HFFc6 (cell line): ENCODE measurements at regions not wholly inside any gene's neighbourhood (a gene's known extent, or its start where the extent isn't known, plus 50 kb on each side); places are given as distances from the start of the nearest gene placed in this dataset.
"Not testable (repeated sequence)": the region's sequence is repeated elsewhere in the genome, so short reads cannot be mapped to it uniquely, and the experiment has no call there.

Experiments
- DNase-seq: peaks from one replicate; pipeline ENCODE4 v3.0.0-alpha.2; 2018
- H3K27ac Mint-ChIP-seq: 2 replicates; pipeline ENCODE4 v1.8.0; 2020; ENCODE audit warnings: mild to moderate bottlenecking, mixed read lengths
- H3K27me3 Mint-ChIP-seq: 2 replicates; pipeline ENCODE4 v1.8.0; 2021; ENCODE audit warnings: mild to moderate bottlenecking, moderate library complexity, mixed read lengths; ENCODE audit not compliant: insufficient read depth
- H3K36me3 Mint-ChIP-seq: 2 replicates; pipeline ENCODE4 v1.8.0; 2021; ENCODE audit warnings: low read depth, mixed read lengths
- H3K4me1 Mint-ChIP-seq: 2 replicates; pipeline ENCODE4 v1.8.0; 2020; ENCODE audit warnings: low read depth, mixed read lengths
- H3K4me3 Mint-ChIP-seq: 2 replicates; pipeline ENCODE4 v1.8.0; 2020; ENCODE audit warnings: mild to moderate bottlenecking, moderate library complexity, mixed read lengths
- H3K9me3 Mint-ChIP-seq: 2 replicates; pipeline ENCODE4 v1.8.0; 2020; ENCODE audit warnings: mild to moderate bottlenecking, mixed read lengths
- TF ChIP-seq, protein P1 (sequence below): fragments of 200-600 bp; sonication (generic); IDR thresholded peaks from 2 replicates; pipeline ENCODE4 v1.5.0; 2021; ENCODE audit warnings: antibody characterized with exemption, mild to moderate bottlenecking

DNA sequence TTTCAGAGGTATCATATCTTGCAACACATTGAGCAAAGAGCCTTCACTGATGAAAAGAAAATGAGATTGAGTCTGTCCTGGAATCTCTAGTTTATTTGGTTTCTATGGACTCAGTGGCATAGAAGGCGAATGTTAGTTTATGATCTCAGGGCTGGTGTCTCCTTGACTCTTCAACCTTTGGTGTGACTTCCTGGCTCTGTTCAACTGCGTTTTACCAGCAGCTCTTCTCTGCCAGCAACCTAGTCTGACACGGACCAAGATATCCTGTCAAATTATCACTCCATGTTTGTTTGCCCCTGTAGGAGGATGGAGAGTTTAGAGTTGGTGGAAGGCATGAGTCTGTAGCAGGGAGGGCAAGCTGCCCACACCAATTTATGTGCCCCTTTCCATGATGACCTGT is 82.9 kb upstream of the TBC1D5 start:
- DNase-seq: no peak
- Mint-ChIP-seq H3K4me3 (no peak overlapping the region), H3K9me3 (no peaks in the 10 kb centered on the region)

GRCh38 chr3:17823816-17824215 is 81.4 kb upstream of the TBC1D5 start:
- H3K27me3 Mint-ChIP-seq: no peaks in the 10 kb centered on the region
- TF ChIP-seq, protein P1, sequence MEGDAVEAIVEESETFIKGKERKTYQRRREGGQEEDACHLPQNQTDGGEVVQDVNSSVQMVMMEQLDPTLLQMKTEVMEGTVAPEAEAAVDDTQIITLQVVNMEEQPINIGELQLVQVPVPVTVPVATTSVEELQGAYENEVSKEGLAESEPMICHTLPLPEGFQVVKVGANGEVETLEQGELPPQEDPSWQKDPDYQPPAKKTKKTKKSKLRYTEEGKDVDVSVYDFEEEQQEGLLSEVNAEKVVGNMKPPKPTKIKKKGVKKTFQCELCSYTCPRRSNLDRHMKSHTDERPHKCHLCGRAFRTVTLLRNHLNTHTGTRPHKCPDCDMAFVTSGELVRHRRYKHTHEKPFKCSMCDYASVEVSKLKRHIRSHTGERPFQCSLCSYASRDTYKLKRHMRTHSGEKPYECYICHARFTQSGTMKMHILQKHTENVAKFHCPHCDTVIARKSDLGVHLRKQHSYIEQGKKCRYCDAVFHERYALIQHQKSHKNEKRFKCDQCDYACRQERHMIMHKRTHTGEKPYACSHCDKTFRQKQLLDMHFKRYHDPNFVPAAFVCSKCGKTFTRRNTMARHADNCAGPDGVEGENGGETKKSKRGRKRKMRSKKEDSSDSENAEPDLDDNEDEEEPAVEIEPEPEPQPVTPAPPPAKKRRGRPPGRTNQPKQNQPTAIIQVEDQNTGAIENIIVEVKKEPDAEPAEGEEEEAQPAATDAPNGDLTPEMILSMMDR: no peak
- no peaks in the 10 kb centered on the region for H3K36me3 Mint-ChIP-seq
- H3K4me3 Mint-ChIP-seq: no peak overlapping the region
- no peaks in the 10 kb centered on the region for H3K9me3 Mint-ChIP-seq
- no peak for DNase-seq
- H3K27ac Mint-ChIP-seq: no peak overlapping the region
- peaks cover 20% of the 10 kb centered on the region for H3K4me1 Mint-ChIP-seq

More for the DNA sequence above, 82.9 kb upstream of the TBC1D5 start:
- H3K36me3 Mint-ChIP-seq: no peaks in the 10 kb centered on the region
- peaks cover 16% of the 10 kb centered on the region for H3K4me1 Mint-ChIP-seq
- H3K27ac Mint-ChIP-seq: no peak overlapping the region
- TF ChIP-seq, protein P1: no peak
- H3K27me3 Mint-ChIP-seq: no peaks in the 10 kb centered on the region

GRCh38 chr3:17823036-17823435 is 80.6 kb upstream of the TBC1D5 start:
- Mint-ChIP-seq H3K9me3 (no peaks in the 10 kb centered on the region), H3K27ac (no peak overlapping the region), H3K4me1 (peaks cover 20% of the 10 kb centered on the region), H3K36me3 (no peaks in the 10 kb centered on the region), H3K4me3 (no peak overlapping the region), H3K27me3 (no peaks in the 10 kb centered on the region)
- no peak for DNase-seq
- TF ChIP-seq, protein P1: no peak

DNA sequence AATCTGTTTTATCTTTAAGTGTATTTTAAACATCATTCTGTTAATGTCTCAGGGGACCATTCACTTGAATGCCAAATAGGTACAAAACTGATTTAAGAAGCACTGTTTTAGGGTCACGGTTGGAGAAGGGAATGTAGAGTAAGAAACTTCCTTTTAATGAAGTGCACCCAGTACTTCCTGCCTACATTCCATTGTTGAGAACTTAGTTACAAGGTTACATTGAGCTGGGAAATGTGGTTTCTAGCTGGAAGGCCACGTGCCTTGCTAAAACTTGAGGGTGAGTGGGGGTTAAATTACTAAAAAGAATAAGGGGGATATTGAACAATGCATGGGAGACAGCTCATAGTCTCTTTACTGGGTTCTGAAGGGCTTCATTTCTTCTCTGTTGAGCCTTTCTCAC is 78.3 kb upstream of the TBC1D5 start:
- peaks cover 12% of the 10 kb centered on the region; the same call in 1 of the 2 replicates for H3K36me3 Mint-ChIP-seq
- H3K9me3 Mint-ChIP-seq: peaks cover 13% of the 10 kb centered on the region
- H3K27ac Mint-ChIP-seq: peak overlapping the region; percentile 1; the same call in 1 of the 2 replicates
- H3K27me3 Mint-ChIP-seq: no peaks in the 10 kb centered on the region
- no peak overlapping the region for H3K4me3 Mint-ChIP-seq
- TF ChIP-seq, protein P1: no peak
- H3K4me1 Mint-ChIP-seq: peaks cover 20% of the 10 kb centered on the region
- no peak for DNase-seq

DNA sequence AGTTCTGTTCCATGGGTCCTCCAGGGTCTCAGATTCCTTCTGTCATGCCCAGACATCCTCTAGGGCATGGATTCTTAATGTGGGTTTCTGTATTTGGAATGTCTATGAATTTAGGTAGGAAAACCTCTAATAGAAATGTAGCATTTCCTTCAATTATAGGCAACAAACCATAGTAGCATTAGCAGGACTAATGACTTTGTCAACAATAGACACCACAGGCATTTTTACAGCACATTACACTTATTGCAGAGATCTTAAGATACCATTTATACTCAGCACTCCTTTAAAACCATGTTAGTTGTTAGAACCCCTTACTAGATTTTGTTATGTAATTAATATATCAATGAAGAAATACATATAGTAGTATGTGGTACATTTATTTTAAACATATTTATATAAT is 77.8 kb upstream of the TBC1D5 start:
- H3K36me3 Mint-ChIP-seq: peaks cover 12% of the 10 kb centered on the region; the same call in 1 of the 2 replicates
- TF ChIP-seq, protein P1: no peak
- no peak overlapping the region for H3K4me3 Mint-ChIP-seq
- no peaks in the 10 kb centered on the region for H3K27me3 Mint-ChIP-seq
- peaks cover 20% of the 10 kb centered on the region for H3K4me1 Mint-ChIP-seq
- H3K27ac Mint-ChIP-seq: peak overlapping the region; percentile 36; the same call in 1 of the 2 replicates
- H3K9me3 Mint-ChIP-seq: peaks cover 13% of the 10 kb centered on the region
- DNase-seq: no peak

- not testable (repeated sequence) for H3K4me3 Mint-ChIP-seq, DNase-seq, H3K27me3 Mint-ChIP-seq, H3K27ac Mint-ChIP-seq
- Mint-ChIP-seq H3K36me3 (peaks cover 12% of the 10 kb centered on the region; the same call in 1 of the 2 replicates), H3K9me3 (peaks cover 13% of the 10 kb centered on the region), H3K4me1 (peaks cover 14% of the 10 kb centered on the region)
Observed at GRCh38 chr3:17817973-17818372, 75.5 kb upstream of the TBC1D5 start.
